Mesenchymal stem cell (in vitro differentiated cells and primary cell): ENCODE measurements at regions not wholly inside any gene's neighbourhood (a gene's known extent, or its start where the extent isn't known, plus 50 kb on each side); places are given as distances from the start of the nearest gene placed in this dataset.

Experiments used
- DNase-seq: peaks from one replicate; pipeline ENCODE4 v3.0.0-alpha.2; 2013
- H2AFZ ChIP-seq: one replicate; pipeline ENCODE4 v1.6.1; 2013; ENCODE audit warnings: low read depth, mild to moderate bottlenecking, control low read depth, inconsistent platforms, low read length, moderate library complexity
- H2AK5ac ChIP-seq: 2 replicates; pipeline ENCODE4 v1.6.1; 2013; ENCODE audit warnings: low read length, moderate library complexity, mild to moderate bottlenecking, inconsistent platforms; ENCODE audit not compliant: severe bottlenecking
- H2BK120ac ChIP-seq: one replicate; pipeline ENCODE4 v1.6.1; 2013; ENCODE audit warnings: low read depth, mild to moderate bottlenecking, inconsistent platforms, low read length, moderate library complexity
- H2BK12ac ChIP-seq, 2 experiments: one replicate each; pipeline ENCODE4 v1.6.1; 2013; ENCODE audit warnings: inconsistent platforms in 2 of 2, low read length in 2 of 2, mild to moderate bottlenecking in 2 of 2, moderate library complexity in 2 of 2, control low read depth in 1 of 2
- H2BK15ac ChIP-seq: one replicate; pipeline ENCODE4 v1.6.1; 2013; ENCODE audit warnings: mild to moderate bottlenecking, low read depth, inconsistent platforms; ENCODE audit not compliant: poor library complexity, severe bottlenecking
- H2BK5ac ChIP-seq: 2 replicates; pipeline ENCODE4 v1.6.1; 2013; ENCODE audit warnings: low read depth, mild to moderate bottlenecking, low read length, control low read depth, inconsistent platforms; ENCODE audit not compliant: poor library complexity, severe bottlenecking
- H3K14ac ChIP-seq, 2 experiments: one replicate each; pipeline ENCODE4 v1.6.1; 2013; ENCODE audit warnings: inconsistent platforms in 2 of 2, low read length in 2 of 2, control low read depth in 1 of 2, mild to moderate bottlenecking in 1 of 2, moderate library complexity in 1 of 2
- H3K18ac ChIP-seq, 2 experiments: one replicate each; pipeline ENCODE4 v1.6.1; 2013; ENCODE audit warnings: inconsistent platforms in 2 of 2, low read length in 2 of 2, control low read depth in 1 of 2, low read depth in 1 of 2, mild to moderate bottlenecking in 1 of 2
- H3K23ac ChIP-seq, 2 experiments: one replicate each; pipeline ENCODE4 v1.6.1; 2013; ENCODE audit warnings: inconsistent platforms in 2 of 2, low read length in 2 of 2, mild to moderate bottlenecking in 2 of 2, moderate library complexity in 2 of 2, control low read depth in 1 of 2
- H3K27ac ChIP-seq: 2 replicates; pipeline ENCODE4 v1.5.1; 2013; ENCODE audit warnings: mild to moderate bottlenecking, moderate library complexity, low read length, control low read depth, inconsistent platforms; ENCODE audit not compliant: poor library complexity, severe bottlenecking
- H3K27me3 ChIP-seq, 2 experiments: 2 replicates each; pipeline versions ENCODE4 v1.6.1 to v1.7.0; 2013; ENCODE audit warnings: low read length in 2 of 2, mild to moderate bottlenecking in 2 of 2, moderate library complexity in 2 of 2, control low read depth in 1 of 2, inconsistent platforms in 1 of 2; ENCODE audit not compliant: control insufficient read depth in 1 of 2, insufficient read depth in 1 of 2
- H3K36me3 ChIP-seq, 2 experiments: 2 replicates each; pipeline versions ENCODE4 v1.6.1 to v1.7.0; 2013; ENCODE audit warnings: low read length in 2 of 2, control low read depth in 1 of 2, inconsistent platforms in 1 of 2, low read depth in 1 of 2, mild to moderate bottlenecking in 1 of 2; ENCODE audit not compliant: insufficient read depth in 2 of 2, control insufficient read depth in 1 of 2
- H3K4ac ChIP-seq, 2 experiments: one replicate each; pipeline ENCODE4 v1.6.1; 2013; ENCODE audit warnings: inconsistent platforms in 2 of 2, low read length in 2 of 2, mild to moderate bottlenecking in 2 of 2, moderate library complexity in 2 of 2, control low read depth in 1 of 2, low read depth in 1 of 2
- H3K4me1 ChIP-seq: 2 replicates; pipeline ENCODE4 v1.6.1; 2013; ENCODE audit warnings: low read depth, low read length, control low read depth; ENCODE audit not compliant: control insufficient read depth, insufficient read depth
- H3K4me2 ChIP-seq: 2 replicates; pipeline ENCODE4 v1.6.1; 2013; ENCODE audit warnings: low read length, mild to moderate bottlenecking, inconsistent platforms; ENCODE audit not compliant: poor library complexity, severe bottlenecking
- H3K4me3 ChIP-seq, 2 experiments: 2 replicates each; pipeline versions ENCODE4 v1.5.1 to v1.7.0; 2013; ENCODE audit warnings: low read length in 2 of 2, mild to moderate bottlenecking in 2 of 2, control low read depth in 1 of 2, low read depth in 1 of 2; ENCODE audit not compliant: insufficient read depth in 1 of 2
- H3K79me1 ChIP-seq: replicated peaks from 2 replicates; pipeline ENCODE4 v1.6.1; 2013; ENCODE audit warnings: mild to moderate bottlenecking, control low read depth, low read length, inconsistent platforms; ENCODE audit not compliant: poor library complexity, severe bottlenecking
- H3K9ac ChIP-seq: 2 replicates; pipeline ENCODE4 v1.7.0; 2013; ENCODE audit warnings: mild to moderate bottlenecking, low read length, moderate library complexity
- H3K9me3 ChIP-seq: 2 replicates; pipeline ENCODE4 v1.7.0; 2013; ENCODE audit warnings: mild to moderate bottlenecking, low read length; ENCODE audit not compliant: control insufficient read depth
- H4K8ac ChIP-seq: one replicate; pipeline ENCODE4 v1.6.1; 2013; ENCODE audit warnings: inconsistent platforms, mild to moderate bottlenecking, low read length, moderate library complexity
- H4K91ac ChIP-seq: one replicate; pipeline ENCODE4 v1.6.1; 2013; ENCODE audit warnings: mild to moderate bottlenecking, low read length, inconsistent platforms
- WGBS: methylation state at CpG from one replicate; pipeline ENCODE4 v1.1.7; 2013; ENCODE audit warnings: mixed read lengths; 5-methylcytosine and 5-hydroxymethylcytosine counted together

DNA sequence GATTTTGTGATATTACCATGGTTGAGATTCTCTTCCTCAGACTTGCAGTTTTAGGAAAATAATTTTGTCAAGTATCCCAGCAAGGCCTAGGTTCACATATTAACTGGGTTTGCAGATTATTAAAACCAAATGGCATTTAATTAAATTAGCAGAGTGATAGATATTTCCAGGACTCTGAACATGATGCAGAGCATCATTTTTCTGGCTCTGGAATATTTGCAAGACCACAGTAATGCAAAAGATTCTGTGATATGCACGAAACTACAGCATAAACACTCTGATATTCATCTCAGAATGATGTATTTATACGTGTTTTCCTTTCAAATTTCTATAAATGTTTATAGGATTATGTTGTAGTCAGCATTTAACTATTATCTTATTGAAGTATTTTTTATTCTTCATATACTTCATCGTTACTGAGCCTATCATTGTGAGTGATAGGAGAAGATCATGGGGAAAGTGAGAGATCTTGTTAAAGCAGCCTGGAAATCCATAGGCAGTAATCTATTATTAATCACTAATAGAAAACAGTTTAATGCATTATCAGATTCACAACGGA is 1245.6 kb downstream of the OTOL1 start:
- H3K4me1 ChIP-seq: no peaks in the 10 kb centered on the region

DNA sequence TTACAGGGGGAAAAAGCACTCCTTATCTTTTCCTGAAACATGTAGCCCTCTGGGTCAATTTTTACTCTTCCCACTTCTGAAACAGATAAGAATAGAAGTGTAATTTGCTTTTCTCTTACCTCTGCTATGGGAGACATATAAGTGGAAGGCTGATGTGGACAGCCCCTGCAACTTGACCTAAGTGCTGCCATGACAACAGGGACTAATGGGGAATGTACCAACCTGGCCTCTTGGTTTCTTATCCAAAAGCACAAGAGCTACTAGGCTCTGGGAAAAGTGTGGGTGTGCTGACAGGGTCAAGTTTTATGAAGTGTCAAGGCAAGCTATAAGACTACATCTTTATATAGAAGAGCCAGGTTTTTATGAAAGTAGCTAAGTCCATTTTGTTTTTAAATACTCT is 1246.5 kb downstream of the OTOL1 start:
- Histone ChIP-seq H3K9ac (no peak overlapping the region), H2BK15ac (no peak overlapping the region), H2BK120ac (no peak overlapping the region), H3K36me3 (no peaks in the 10 kb centered on the region), H3K14ac (no peak overlapping the region), H3K23ac (no peak overlapping the region), H2AFZ (no peak overlapping the region), H3K4me2 (no peak overlapping the region), H3K4ac (no peak overlapping the region), H4K91ac (no peak overlapping the region), H2BK5ac (no peak overlapping the region), H3K9me3 (peaks cover 24% of the 10 kb centered on the region), H3K27ac (no peak overlapping the region), H3K27me3 (no peaks in the 10 kb centered on the region), H3K18ac (no peak overlapping the region), H3K4me3 (no peak overlapping the region), H2AK5ac (no peak overlapping the region), H4K8ac (no peak overlapping the region), H2BK12ac (no peak overlapping the region), H3K4me1 (no peaks in the 10 kb centered on the region), H3K79me1 (no peaks in the 10 kb centered on the region)
- no peak for DNase-seq

More for the DNA sequence above, 1245.6 kb downstream of the OTOL1 start:
- Histone ChIP-seq H3K9me3 (peaks cover 16% of the 10 kb centered on the region), H3K27ac (no peak overlapping the region), H2BK15ac (no peak overlapping the region), H3K79me1 (no peaks in the 10 kb centered on the region), H2BK12ac (no peak overlapping the region), H3K4me3 (no peak overlapping the region), H3K9ac (no peak overlapping the region), H3K14ac (no peak overlapping the region), H3K23ac (no peak overlapping the region), H4K8ac (no peak overlapping the region), H3K18ac (no peak overlapping the region), H3K36me3 (no peaks in the 10 kb centered on the region), H2AK5ac (no peak overlapping the region), H3K27me3 (no peaks in the 10 kb centered on the region), H2BK120ac (no peak overlapping the region), H2AFZ (no peak overlapping the region), H3K4ac (no peak overlapping the region), H2BK5ac (no peak overlapping the region), H3K4me2 (no peak overlapping the region), H4K91ac (no peak overlapping the region)
- no peak for DNase-seq
- WGBS: no CpG with 5 or more reads among the region's 4 CpGs

- no peak overlapping the region for H3K9ac ChIP-seq
- no peaks in the 10 kb centered on the region for H3K27me3 ChIP-seq
- H2AK5ac ChIP-seq: no peak overlapping the region
- no peak overlapping the region for H3K18ac ChIP-seq
- no peak overlapping the region for H3K27ac ChIP-seq
- H3K23ac ChIP-seq: no peak overlapping the region
- H3K36me3 ChIP-seq: no peaks in the 10 kb centered on the region
- DNase-seq: no peak
- H3K4me3 ChIP-seq: no peak overlapping the region
- H2BK12ac ChIP-seq: no peak overlapping the region
- H2BK15ac ChIP-seq: no peak overlapping the region
- no peak overlapping the region for H4K91ac ChIP-seq
- H3K79me1 ChIP-seq: no peaks in the 10 kb centered on the region
- WGBS: no CpG with 5 or more reads among the region's 2 CpGs
- no peak overlapping the region for H2AFZ ChIP-seq
- H4K8ac ChIP-seq: no peak overlapping the region
- H2BK120ac ChIP-seq: no peak overlapping the region
- H3K9me3 ChIP-seq: no peaks in the 10 kb centered on the region
- no peak overlapping the region for H3K14ac ChIP-seq
- no peak overlapping the region for H3K4me2 ChIP-seq
- H3K4me1 ChIP-seq: peaks cover 4% of the 10 kb centered on the region
- no peak overlapping the region for H2BK5ac ChIP-seq
- H3K4ac ChIP-seq: no peak overlapping the region
These were observed 1264.2 kb downstream of the OTOL1 start for GRCh38 chr3:162760789-162761188.

DNA sequence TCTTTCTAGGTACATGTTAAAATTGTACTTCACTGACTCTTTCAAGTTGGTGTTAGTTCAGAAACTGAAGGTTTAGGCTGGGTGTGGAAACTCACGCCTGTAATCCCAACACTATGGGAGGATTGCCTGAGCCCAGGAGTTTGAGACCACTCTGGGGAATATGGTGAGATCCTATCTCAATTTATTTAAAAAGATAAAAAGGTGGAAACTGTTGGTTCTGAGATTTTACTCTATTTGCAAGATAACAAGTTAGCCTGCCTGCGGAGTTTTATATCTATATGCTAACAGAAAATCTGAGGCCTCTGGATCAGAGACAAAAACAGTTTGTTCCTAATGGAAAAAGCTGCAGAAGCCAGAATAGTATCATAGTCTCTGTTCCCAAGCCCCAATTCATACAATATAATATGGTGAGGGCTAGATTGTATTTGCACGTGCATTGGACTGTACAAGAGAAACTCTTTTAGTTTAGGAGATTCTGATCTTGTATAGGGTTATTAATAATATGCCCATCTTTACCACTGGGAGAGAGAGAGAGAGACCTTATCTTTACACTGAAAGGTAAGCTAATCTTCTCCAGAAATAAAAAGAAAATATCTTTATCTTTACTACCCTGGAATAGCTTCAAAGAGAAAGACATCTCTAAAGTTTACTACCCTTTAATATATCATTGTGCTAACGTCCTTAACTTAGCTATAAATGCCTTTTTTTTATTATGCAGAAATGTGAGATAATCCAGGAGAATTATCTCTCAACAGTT is 1267.6 kb downstream of the OTOL1 start:
- no peak overlapping the region for H3K4ac ChIP-seq
- H3K9ac ChIP-seq: no peak overlapping the region

More for the DNA sequence above, 1267.6 kb downstream of the OTOL1 start:
- Histone ChIP-seq H2AFZ (no peak overlapping the region), H3K23ac (no peak overlapping the region), H2AK5ac (no peak overlapping the region), H3K9me3 (no peaks in the 10 kb centered on the region), H2BK12ac (no peak overlapping the region), H3K14ac (no peak overlapping the region), H3K27me3 (no peaks in the 10 kb centered on the region), H4K91ac (no peak overlapping the region), H3K36me3 (no peaks in the 10 kb centered on the region), H3K4me1 (peaks cover 4% of the 10 kb centered on the region), H3K79me1 (no peaks in the 10 kb centered on the region), H3K4me2 (no peak overlapping the region), H3K18ac (no peak overlapping the region), H2BK5ac (no peak overlapping the region), H4K8ac (no peak overlapping the region), H3K4me3 (no peak overlapping the region), H2BK120ac (no peak overlapping the region), H3K27ac (no peak overlapping the region), H2BK15ac (no peak overlapping the region)
- WGBS: 85% methylated on average over 2 of the region's 4 CpGs
- no peak for DNase-seq
